ENCODE measurements at regions not wholly inside any gene's neighbourhood (a gene's known extent, or its start where the extent isn't known, plus 50 kb on each side); places are given as distances from the start of the nearest gene placed in this dataset.

GRCh38 chr2:176733698-176734430 lies 464.6 kb downstream of the MTX2 start:
- no peak overlapping the region for H3K4me3 ChIP-seq
- ATAC-seq = no peak
- no peak overlapping the region for H3K27ac ChIP-seq
- no peaks in the 10 kb centered on the region for H3K4me1 ChIP-seq
- H3K27me3 ChIP-seq = no peaks in the 10 kb centered on the region
- DNase-seq = no peak
- TF ChIP-seq CTCF (IDR thresholded peaks at IDR 0.05) = no peak
- intact Hi-C loops (cut with DNase I) = no loop called here
- H3K36me3 ChIP-seq = no peaks in the 10 kb centered on the region
- H3K9me3 ChIP-seq = no peaks in the 10 kb centered on the region

GRCh38 chr2:176734868-176735267 lies 465.6 kb downstream of the MTX2 start:
- H3K36me3 ChIP-seq = no peaks in the 10 kb centered on the region
- no peaks in the 10 kb centered on the region for H3K9me3 ChIP-seq

GRCh38 chr2:176742271-176742670 lies 470.3 kb upstream of the HNRNPA3 start:
- H3K4me1 ChIP-seq = no peaks in the 10 kb centered on the region
- no peak for TF ChIP-seq CTCF (IDR thresholded peaks at IDR 0.05)
- intact Hi-C loops (cut with DNase I) = no loop called here
- no peak overlapping the region for H3K4me3 ChIP-seq
- H3K9me3 ChIP-seq = no peaks in the 10 kb centered on the region
- ATAC-seq (no peak), DNase-seq (no peak)
- no peak overlapping the region for H3K27ac ChIP-seq
- no peaks in the 10 kb centered on the region for H3K36me3 ChIP-seq
- no peaks in the 10 kb centered on the region for H3K27me3 ChIP-seq

More at GRCh38 chr2:176734868-176735267, 465.6 kb downstream of the MTX2 start:
- no peak for ATAC-seq
- no peaks in the 10 kb centered on the region for H3K4me1 ChIP-seq
- no peak overlapping the region for H3K4me3 ChIP-seq
- no peak for TF ChIP-seq CTCF (IDR thresholded peaks at IDR 0.05)
- no peak overlapping the region for H3K27ac ChIP-seq
- intact Hi-C loops (cut with DNase I) = no loop called here
- no peaks in the 10 kb centered on the region for H3K27me3 ChIP-seq
- DNase-seq = no peak

GRCh38 chr2:176743671-176744070 lies 468.9 kb upstream of the HNRNPA3 start:
- Histone ChIP-seq H3K4me1 (no peaks in the 10 kb centered on the region), H3K27ac (no peak overlapping the region), H3K27me3 (no peaks in the 10 kb centered on the region), H3K36me3 (no peaks in the 10 kb centered on the region), H3K9me3 (no peaks in the 10 kb centered on the region), H3K4me3 (no peak overlapping the region)
- intact Hi-C loops (cut with DNase I) = no loop called here
- no peak for TF ChIP-seq CTCF (IDR thresholded peaks at IDR 0.05)
- ATAC-seq (no peak), DNase-seq (no peak)

GRCh38 chr2:176744146-176744545 lies 468.4 kb upstream of the HNRNPA3 start:
- no peaks in the 10 kb centered on the region for H3K4me1 ChIP-seq
- no peak overlapping the region for H3K4me3 ChIP-seq
- ATAC-seq (no peak), DNase-seq (no peak)
- no peak overlapping the region for H3K27ac ChIP-seq
- H3K27me3 ChIP-seq = no peaks in the 10 kb centered on the region
- no peaks in the 10 kb centered on the region for H3K9me3 ChIP-seq
- H3K36me3 ChIP-seq = no peaks in the 10 kb centered on the region
- TF ChIP-seq CTCF (IDR thresholded peaks at IDR 0.05) = no peak
- intact Hi-C loops (cut with DNase I) = no loop called here

Measured in left lung (tissue), 4 donors.